Head of caudate nucleus (tissue), 42 donors: ENCODE measurements at regions not wholly inside any gene's neighbourhood (a gene's known extent, or its start where the extent isn't known, plus 50 kb on each side); places are given as distances from the start of the nearest gene placed in this dataset.

Source experiments
- DNase-seq, 42 donors: peaks; one replicate each; pipeline versions ENCODE4 v3.0.0 to v3.0.0-alpha.2; 2020 to 2021; ENCODE audit warnings: mixed read lengths in 7 of 42
- intact Hi-C: fragments of 100-400 bp; cut with DNase I; formaldehyde crosslinking; loops from one replicate; pipeline ENCODE4 v1.15.0; 2022

- DNase-seq = peak; percentile 9 to 84 (median 45)
- intact Hi-C loops = no loop called here
Measured at GRCh38 chr4:123616951-123617461, 220.4 kb downstream of the SPRY1 start.

GRCh38 chr4:123617791-123618190 lies 221.2 kb downstream of the SPRY1 start:
- intact Hi-C loops = no loop called here
- no peak for DNase-seq

GRCh38 chr4:123618606-123619005 lies 222.0 kb downstream of the SPRY1 start:
- intact Hi-C loops = no loop called here
- DNase-seq = no peak

- intact Hi-C loops = no loop called here
Measured at GRCh38 chr4:123619326-123619725, 222.7 kb downstream of the SPRY1 start.

GRCh38 chr4:123619895-123620294 lies 223.3 kb downstream of the SPRY1 start:
- DNase-seq = no peak
- intact Hi-C loops = no loop called here

More at GRCh38 chr4:123619326-123619725, 222.7 kb downstream of the SPRY1 start:
- DNase-seq = no peak

- intact Hi-C loops = no loop called here
- DNase-seq = peak in 2 of 42 donors; percentile 15 to 51
Measured at GRCh38 chr4:123621072-123621705, 224.6 kb downstream of the SPRY1 start.

- no peak for DNase-seq
- intact Hi-C loops = no loop called here
Measured at GRCh38 chr4:123622572-123622971, 226.0 kb downstream of the SPRY1 start.

GRCh38 chr4:123623611-123624010 lies 227.0 kb downstream of the SPRY1 start:
- intact Hi-C loops = no loop called here
- no peak for DNase-seq

- DNase-seq = no peak
- intact Hi-C loops = no loop called here
Measured at GRCh38 chr4:123624959-123625358, 228.4 kb downstream of the SPRY1 start.

- no peak for DNase-seq
- intact Hi-C loops = no loop called here
Measured at GRCh38 chr4:123628288-123628687, 231.7 kb downstream of the SPRY1 start.

GRCh38 chr4:123631786-123632692 lies 235.4 kb downstream of the SPRY1 start:
- intact Hi-C loops = no loop called here
- no peak for DNase-seq

GRCh38 chr4:123632693-123633030 lies 236.1 kb downstream of the SPRY1 start:
- intact Hi-C loops = no loop called here
- no peak for DNase-seq

- no peak for DNase-seq
- intact Hi-C loops = no loop called here
Measured at GRCh38 chr4:123638834-123639233, 242.2 kb downstream of the SPRY1 start.

GRCh38 chr4:123640271-123640670 lies 243.7 kb downstream of the SPRY1 start:
- intact Hi-C loops = no loop called here
- DNase-seq = no peak

GRCh38 chr4:123640824-123641223 lies 244.2 kb downstream of the SPRY1 start:
- intact Hi-C loops = no loop called here
- DNase-seq = no peak

GRCh38 chr4:123643691-123644090 lies 247.1 kb downstream of the SPRY1 start:
- no peak for DNase-seq
- intact Hi-C loops = no loop called here

- DNase-seq = no peak
- intact Hi-C loops = no loop called here
Measured at GRCh38 chr4:123649250-123649644, 252.7 kb downstream of the SPRY1 start.

- intact Hi-C loops = loop anchor here (10.0 kb wide), 1 partner anchor 255 kb away; the partner anchor contains the start of gene SPRY1
Measured at GRCh38 chr4:123649645-123650391, 253.2 kb downstream of the SPRY1 start.

GRCh38 chr4:123651066-123651465 lies 254.5 kb downstream of the SPRY1 start:
- intact Hi-C loops = loop anchor here (10.0 kb wide), 1 partner anchor 256 kb away; the partner anchor contains the start of gene SPRY1

More at GRCh38 chr4:123649645-123650391, 253.2 kb downstream of the SPRY1 start:
- no peak for DNase-seq

More at GRCh38 chr4:123651066-123651465, 254.5 kb downstream of the SPRY1 start:
- DNase-seq = no peak
